Parathyroid adenoma (tissue), 2 donors: ENCODE measurements at regions not wholly inside any gene's neighbourhood (a gene's known extent, or its start where the extent isn't known, plus 50 kb on each side); places are given as distances from the start of the nearest gene placed in this dataset.

Source experiments
- H2AFZ ChIP-seq: fragments of 300-600 bp; sonication (generic); one replicate; pipeline ENCODE4 v1.7.0; 2017; ENCODE audit warnings: antibody characterized with exemption, mild to moderate bottlenecking
- H3K27ac ChIP-seq: fragments of 300-600 bp; sonication (generic); one replicate; pipeline ENCODE4 v1.7.0; 2017
- H3K27me3 ChIP-seq: fragments of 300-600 bp; sonication (generic); one replicate; pipeline ENCODE4 v1.7.0; 2017; ENCODE audit warnings: low read length; ENCODE audit not compliant: control insufficient read depth, insufficient read depth
- H3K36me3 ChIP-seq: fragments of 300-600 bp; sonication (generic); one replicate; pipeline ENCODE4 v1.7.0; 2017; ENCODE audit warnings: low read length; ENCODE audit not compliant: control insufficient read depth, insufficient read depth
- H3K4me1 ChIP-seq: fragments of 300-600 bp; sonication (generic); one replicate; pipeline ENCODE4 v1.7.0; 2017; ENCODE audit warnings: control low read depth
- H3K4me2 ChIP-seq: fragments of 300-600 bp; sonication (generic); one replicate; pipeline ENCODE4 v1.7.0; 2017; ENCODE audit warnings: low read length
- H3K4me3 ChIP-seq: fragments of 300-600 bp; sonication (generic); one replicate; pipeline ENCODE4 v1.7.0; 2017; ENCODE audit warnings: low read depth, low read length
- H3K79me2 ChIP-seq: fragments of 300-600 bp; sonication (generic); one replicate; pipeline ENCODE4 v1.7.0; 2017; ENCODE audit warnings: control low read depth
- H3K9ac ChIP-seq: fragments of 300-600 bp; sonication (generic); one replicate; pipeline ENCODE4 v1.7.0; 2017; ENCODE audit warnings: mild to moderate bottlenecking
- H3K9me3 ChIP-seq: fragments of 300-600 bp; sonication (generic); one replicate; pipeline ENCODE4 v1.7.0; 2017; ENCODE audit warnings: low read length; ENCODE audit not compliant: control insufficient read depth
- TF ChIP-seq, protein P1 (sequence below): fragments of 300-600 bp; sonication (generic); IDR thresholded peaks from one replicate; pipeline ENCODE4 v1.7.0; 2017; ENCODE audit warnings: antibody characterized with exemption, mild to moderate bottlenecking
- donor health status: primary hyperparathyroidism.

DNA sequence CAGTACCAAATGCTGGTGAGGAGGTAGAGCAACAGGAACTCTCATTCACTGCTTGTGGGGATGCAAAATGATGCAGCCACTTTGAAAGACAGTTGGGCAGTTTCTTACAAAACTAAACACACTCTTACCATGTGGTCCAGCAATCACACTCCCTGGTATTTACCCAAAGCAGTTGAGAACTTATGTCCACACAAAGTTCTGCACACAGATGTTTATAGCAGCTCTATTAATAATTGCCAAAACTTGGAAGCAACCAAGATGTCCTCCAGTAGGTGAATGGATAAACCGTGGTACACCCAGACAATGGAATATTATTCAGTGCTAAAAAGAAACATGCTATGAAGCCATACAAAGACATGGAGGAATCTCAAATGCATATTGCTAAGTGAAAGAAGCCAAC is 139.1 kb upstream of the SLC6A11 start:
- H3K79me2 ChIP-seq: no peaks in the 10 kb centered on the region
- H3K9me3 ChIP-seq: no peaks in the 10 kb centered on the region
- no peak overlapping the region for H3K9ac ChIP-seq
- no peaks in the 10 kb centered on the region for H3K36me3 ChIP-seq
- no peak overlapping the region for H3K27ac ChIP-seq
- no peaks in the 10 kb centered on the region for H3K4me1 ChIP-seq
- TF ChIP-seq, protein P1, sequence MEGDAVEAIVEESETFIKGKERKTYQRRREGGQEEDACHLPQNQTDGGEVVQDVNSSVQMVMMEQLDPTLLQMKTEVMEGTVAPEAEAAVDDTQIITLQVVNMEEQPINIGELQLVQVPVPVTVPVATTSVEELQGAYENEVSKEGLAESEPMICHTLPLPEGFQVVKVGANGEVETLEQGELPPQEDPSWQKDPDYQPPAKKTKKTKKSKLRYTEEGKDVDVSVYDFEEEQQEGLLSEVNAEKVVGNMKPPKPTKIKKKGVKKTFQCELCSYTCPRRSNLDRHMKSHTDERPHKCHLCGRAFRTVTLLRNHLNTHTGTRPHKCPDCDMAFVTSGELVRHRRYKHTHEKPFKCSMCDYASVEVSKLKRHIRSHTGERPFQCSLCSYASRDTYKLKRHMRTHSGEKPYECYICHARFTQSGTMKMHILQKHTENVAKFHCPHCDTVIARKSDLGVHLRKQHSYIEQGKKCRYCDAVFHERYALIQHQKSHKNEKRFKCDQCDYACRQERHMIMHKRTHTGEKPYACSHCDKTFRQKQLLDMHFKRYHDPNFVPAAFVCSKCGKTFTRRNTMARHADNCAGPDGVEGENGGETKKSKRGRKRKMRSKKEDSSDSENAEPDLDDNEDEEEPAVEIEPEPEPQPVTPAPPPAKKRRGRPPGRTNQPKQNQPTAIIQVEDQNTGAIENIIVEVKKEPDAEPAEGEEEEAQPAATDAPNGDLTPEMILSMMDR: no peak
- no peaks in the 10 kb centered on the region for H3K27me3 ChIP-seq
- no peak overlapping the region for H3K4me2 ChIP-seq
- no peak overlapping the region for H2AFZ ChIP-seq
- H3K4me3 ChIP-seq: no peak overlapping the region

DNA sequence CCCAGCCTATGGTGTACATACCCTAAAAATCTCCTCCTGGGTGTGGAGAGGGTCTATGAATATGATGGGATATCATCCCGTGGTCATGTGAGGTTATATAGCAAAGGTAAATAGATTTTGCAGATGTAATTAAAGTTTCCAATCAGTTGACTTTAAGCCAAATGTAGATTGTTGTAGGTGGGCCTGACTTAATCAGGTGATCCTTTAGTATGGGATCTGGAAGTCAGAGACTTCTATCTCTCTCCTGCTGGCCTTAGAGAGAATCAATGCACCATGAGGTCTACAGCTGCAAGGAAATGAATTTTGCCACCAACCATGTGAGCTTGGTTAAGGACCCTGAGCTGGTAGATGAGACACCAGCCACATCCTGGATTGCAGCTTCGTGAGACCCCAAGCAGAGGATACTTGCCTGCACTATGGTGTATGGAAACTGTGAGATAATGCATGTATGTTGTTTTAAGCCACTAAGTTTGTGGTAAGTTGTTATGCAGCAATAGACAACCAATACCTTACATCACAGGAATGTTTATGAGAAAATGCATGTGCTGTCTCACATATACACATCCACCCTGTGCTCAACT is 137.1 kb upstream of the SLC6A11 start:
- no peak overlapping the region for H3K27ac ChIP-seq
- H3K79me2 ChIP-seq: no peaks in the 10 kb centered on the region
- H2AFZ ChIP-seq: no peak overlapping the region
- no peaks in the 10 kb centered on the region for H3K27me3 ChIP-seq
- H3K9ac ChIP-seq: no peak overlapping the region
- TF ChIP-seq, protein P1: no peak
- H3K4me1 ChIP-seq: no peaks in the 10 kb centered on the region
- no peak overlapping the region for H3K4me2 ChIP-seq
- H3K4me3 ChIP-seq: no peak overlapping the region
- no peaks in the 10 kb centered on the region for H3K36me3 ChIP-seq
- no peaks in the 10 kb centered on the region for H3K9me3 ChIP-seq

DNA sequence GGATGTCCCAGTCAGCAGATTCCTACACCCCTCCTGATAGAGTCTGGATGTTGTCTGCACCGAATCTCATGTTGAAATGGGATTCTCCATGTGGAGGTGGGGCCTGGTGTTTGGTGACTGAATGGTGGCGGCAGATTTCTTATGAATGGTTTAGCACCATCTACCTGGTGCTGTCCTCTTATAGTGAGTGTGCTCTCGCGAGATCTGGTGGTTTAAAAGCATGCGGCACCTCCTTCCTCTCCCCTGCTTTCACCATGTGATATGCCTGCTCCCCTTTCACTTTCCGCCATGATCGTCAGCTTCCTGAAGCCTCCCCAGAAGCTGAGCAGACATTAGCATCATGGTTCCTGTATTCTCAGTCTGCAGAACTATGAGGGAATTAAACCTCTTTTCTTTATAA is 135.2 kb upstream of the SLC6A11 start:
- TF ChIP-seq, protein P1: no peak

DNA sequence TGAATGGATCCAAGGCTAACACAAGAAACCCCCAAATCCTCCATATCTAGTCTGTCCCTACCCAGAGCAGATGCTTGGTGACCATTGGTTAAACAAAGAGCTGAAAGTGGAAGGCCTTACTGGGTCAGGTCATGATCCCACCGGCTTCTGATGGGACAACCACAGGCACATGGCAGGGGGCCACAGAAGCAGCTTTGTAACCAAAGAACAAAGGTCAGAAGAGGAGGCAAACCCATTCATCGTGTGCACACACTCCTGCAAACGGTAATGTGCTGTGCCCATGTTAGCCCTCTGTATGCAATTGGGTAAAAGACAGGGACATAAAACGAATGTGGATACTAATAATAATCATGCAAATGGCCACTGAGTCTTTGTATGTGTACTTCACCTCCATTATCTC is 133.3 kb upstream of the SLC6A11 start:
- Histone ChIP-seq H3K27ac (no peak overlapping the region), H3K27me3 (no peaks in the 10 kb centered on the region), H3K79me2 (no peaks in the 10 kb centered on the region), H3K36me3 (no peaks in the 10 kb centered on the region), H3K9ac (no peak overlapping the region), H3K9me3 (no peaks in the 10 kb centered on the region), H3K4me1 (no peaks in the 10 kb centered on the region), H2AFZ (no peak overlapping the region), H3K4me3 (no peak overlapping the region), H3K4me2 (no peak overlapping the region)
- TF ChIP-seq, protein P1: no peak

More for the DNA sequence above, 135.2 kb upstream of the SLC6A11 start:
- no peak overlapping the region for H3K27ac ChIP-seq
- H3K79me2 ChIP-seq: no peaks in the 10 kb centered on the region
- no peak overlapping the region for H3K4me2 ChIP-seq
- no peaks in the 10 kb centered on the region for H3K27me3 ChIP-seq
- no peaks in the 10 kb centered on the region for H3K4me1 ChIP-seq
- no peaks in the 10 kb centered on the region for H3K9me3 ChIP-seq
- H3K9ac ChIP-seq: no peak overlapping the region
- H3K4me3 ChIP-seq: no peak overlapping the region
- H3K36me3 ChIP-seq: no peaks in the 10 kb centered on the region
- H2AFZ ChIP-seq: no peak overlapping the region

DNA sequence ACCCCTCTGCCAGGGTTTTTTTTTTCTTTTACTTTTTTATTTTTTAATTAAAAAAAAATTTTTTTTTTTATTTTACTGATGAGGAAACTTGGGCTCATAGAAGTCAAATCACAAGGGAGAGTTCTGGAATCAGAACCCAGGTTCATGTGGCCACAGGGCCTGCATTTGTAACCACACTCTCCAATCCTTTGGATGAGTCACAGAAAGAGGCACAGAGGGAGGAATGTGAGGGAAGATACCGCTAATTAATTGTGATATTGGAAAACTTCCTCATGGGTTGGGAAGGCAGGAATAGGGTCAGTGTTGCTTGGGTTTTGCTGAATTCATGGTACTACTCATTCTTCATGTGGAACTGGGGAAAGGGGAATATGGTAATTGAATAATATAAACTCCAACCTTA is 132.9 kb upstream of the SLC6A11 start:
- Histone ChIP-seq H3K79me2 (no peaks in the 10 kb centered on the region), H3K9ac (no peak overlapping the region), H3K4me1 (no peaks in the 10 kb centered on the region), H2AFZ (no peak overlapping the region), H3K9me3 (no peaks in the 10 kb centered on the region), H3K36me3 (no peaks in the 10 kb centered on the region), H3K27ac (no peak overlapping the region), H3K4me2 (no peak overlapping the region), H3K27me3 (no peaks in the 10 kb centered on the region), H3K4me3 (no peak overlapping the region)
- TF ChIP-seq, protein P1: no peak
